Chondrocyte (in vitro differentiated cells): ENCODE measurements at regions not wholly inside any gene's neighbourhood (a gene's known extent, or its start where the extent isn't known, plus 50 kb on each side); places are given as distances from the start of the nearest gene placed in this dataset.
"Not testable (repeated sequence)": the region's sequence is repeated elsewhere in the genome, so short reads cannot be mapped to it uniquely, and the experiment has no call there.

Experiments
- DNase-seq: peaks from one replicate; pipeline ENCODE4 v3.0.0; 2021; ENCODE audit warnings: mixed read lengths, low spot score
- H3K27ac Mint-ChIP-seq: one replicate; pipeline ENCODE4 v1.8.0; 2021; ENCODE audit warnings: mild to moderate bottlenecking, moderate library complexity, mixed read lengths; ENCODE audit not compliant: unreplicated experiment
- H3K27me3 Mint-ChIP-seq: 2 replicates; pipeline ENCODE4 v1.8.0; 2021; ENCODE audit warnings: low read depth, mixed read lengths
- H3K36me3 Mint-ChIP-seq: 2 replicates; pipeline ENCODE4 v1.8.0; 2021; ENCODE audit warnings: low read depth, mixed read lengths
- H3K4me1 Mint-ChIP-seq: 2 replicates; pipeline ENCODE4 v1.8.0; 2021; ENCODE audit warnings: low read depth, mild to moderate bottlenecking, mixed read lengths
- H3K4me3 Mint-ChIP-seq: one replicate; pipeline ENCODE4 v1.8.0; 2021; ENCODE audit warnings: mild to moderate bottlenecking, moderate library complexity, mixed read lengths; ENCODE audit not compliant: unreplicated experiment
- H3K9me3 Mint-ChIP-seq: 2 replicates; pipeline ENCODE4 v1.8.0; 2021; ENCODE audit warnings: low read depth, mixed read lengths
- TF ChIP-seq, protein P1 (sequence below): fragments of 200-600 bp; sonication (generic); IDR thresholded peaks from 2 replicates; pipeline ENCODE4 v1.5.0; 2021; ENCODE audit warnings: antibody characterized with exemption, mild to moderate bottlenecking, moderate library complexity

DNA sequence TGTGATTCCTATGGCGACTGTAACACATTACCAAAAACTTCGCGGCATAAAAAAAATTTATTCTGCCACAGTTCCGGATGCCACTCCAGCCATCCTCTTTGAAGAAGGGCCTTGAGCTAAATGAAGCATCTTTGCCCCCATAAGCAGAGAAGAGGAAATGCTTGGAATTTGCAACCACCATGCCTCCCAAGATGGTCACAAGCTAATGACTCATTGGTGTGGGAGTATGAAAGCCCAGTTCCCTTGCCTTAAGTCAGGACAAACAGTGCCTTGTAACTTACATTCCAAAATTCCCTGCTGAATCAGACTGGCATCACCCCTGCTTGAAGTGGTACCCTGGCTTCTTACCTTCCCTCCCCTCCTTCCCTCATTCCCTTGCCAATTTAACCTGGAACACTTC is 1077.4 kb downstream of the EPHA3 start:
- DNase-seq: no peak
- no peaks in the 10 kb centered on the region for H3K36me3 Mint-ChIP-seq
- peaks cover 4% of the 10 kb centered on the region for H3K9me3 Mint-ChIP-seq
- peaks cover 9% of the 10 kb centered on the region for H3K27me3 Mint-ChIP-seq
- peak overlapping the region; percentile 41 for H3K27ac Mint-ChIP-seq
- H3K4me1 Mint-ChIP-seq: peaks cover 9% of the 10 kb centered on the region
- TF ChIP-seq, protein P1, sequence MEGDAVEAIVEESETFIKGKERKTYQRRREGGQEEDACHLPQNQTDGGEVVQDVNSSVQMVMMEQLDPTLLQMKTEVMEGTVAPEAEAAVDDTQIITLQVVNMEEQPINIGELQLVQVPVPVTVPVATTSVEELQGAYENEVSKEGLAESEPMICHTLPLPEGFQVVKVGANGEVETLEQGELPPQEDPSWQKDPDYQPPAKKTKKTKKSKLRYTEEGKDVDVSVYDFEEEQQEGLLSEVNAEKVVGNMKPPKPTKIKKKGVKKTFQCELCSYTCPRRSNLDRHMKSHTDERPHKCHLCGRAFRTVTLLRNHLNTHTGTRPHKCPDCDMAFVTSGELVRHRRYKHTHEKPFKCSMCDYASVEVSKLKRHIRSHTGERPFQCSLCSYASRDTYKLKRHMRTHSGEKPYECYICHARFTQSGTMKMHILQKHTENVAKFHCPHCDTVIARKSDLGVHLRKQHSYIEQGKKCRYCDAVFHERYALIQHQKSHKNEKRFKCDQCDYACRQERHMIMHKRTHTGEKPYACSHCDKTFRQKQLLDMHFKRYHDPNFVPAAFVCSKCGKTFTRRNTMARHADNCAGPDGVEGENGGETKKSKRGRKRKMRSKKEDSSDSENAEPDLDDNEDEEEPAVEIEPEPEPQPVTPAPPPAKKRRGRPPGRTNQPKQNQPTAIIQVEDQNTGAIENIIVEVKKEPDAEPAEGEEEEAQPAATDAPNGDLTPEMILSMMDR: no peak
- no peak overlapping the region for H3K4me3 Mint-ChIP-seq

DNA sequence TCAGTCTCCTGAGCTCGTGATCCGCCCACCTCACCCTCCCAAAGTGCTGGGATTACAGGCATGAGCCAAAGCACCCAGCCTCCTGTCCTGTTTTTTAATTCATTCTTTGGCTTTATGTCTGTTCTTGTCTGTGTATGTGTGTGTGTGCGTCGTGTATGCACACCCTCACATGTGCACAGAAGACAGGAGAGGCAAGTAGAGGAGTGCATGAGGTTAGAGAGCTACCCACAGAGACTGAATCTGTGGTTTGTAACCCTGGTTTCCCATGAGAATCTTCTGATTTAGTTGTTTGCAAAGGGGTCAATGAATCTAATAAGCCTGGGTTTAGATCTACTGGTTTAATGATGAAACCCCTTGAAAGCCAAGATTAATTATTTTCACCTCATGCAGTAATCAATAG is 1090.0 kb downstream of the EPHA3 start:
- H3K27me3 Mint-ChIP-seq, H3K27ac Mint-ChIP-seq, H3K4me1 Mint-ChIP-seq, H3K4me3 Mint-ChIP-seq, DNase-seq, H3K9me3 Mint-ChIP-seq, H3K36me3 Mint-ChIP-seq: not testable (repeated sequence)

DNA sequence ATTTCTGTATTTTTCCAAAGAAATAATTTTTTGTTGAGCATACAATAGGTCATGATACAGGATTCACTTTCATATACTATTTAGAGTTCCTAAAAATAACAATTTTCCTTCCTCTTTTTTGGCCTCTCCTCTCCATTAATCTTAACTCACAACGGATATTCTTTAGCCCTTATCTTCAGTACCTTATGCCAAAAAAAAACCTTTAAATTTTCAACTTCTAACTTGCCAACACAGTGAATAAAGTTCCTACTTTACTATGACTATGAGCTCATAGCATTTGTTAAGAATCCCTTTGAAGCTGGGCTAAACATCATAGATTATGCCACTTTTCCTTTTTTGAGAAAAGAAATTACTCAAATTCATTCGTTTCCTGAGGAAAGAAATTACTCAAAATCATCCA is 1095.5 kb downstream of the EPHA3 start:
- not testable (repeated sequence) for H3K27me3 Mint-ChIP-seq, H3K4me1 Mint-ChIP-seq, H3K4me3 Mint-ChIP-seq, H3K27ac Mint-ChIP-seq, H3K36me3 Mint-ChIP-seq, DNase-seq
- peaks cover 11% of the 10 kb centered on the region for H3K9me3 Mint-ChIP-seq

DNA sequence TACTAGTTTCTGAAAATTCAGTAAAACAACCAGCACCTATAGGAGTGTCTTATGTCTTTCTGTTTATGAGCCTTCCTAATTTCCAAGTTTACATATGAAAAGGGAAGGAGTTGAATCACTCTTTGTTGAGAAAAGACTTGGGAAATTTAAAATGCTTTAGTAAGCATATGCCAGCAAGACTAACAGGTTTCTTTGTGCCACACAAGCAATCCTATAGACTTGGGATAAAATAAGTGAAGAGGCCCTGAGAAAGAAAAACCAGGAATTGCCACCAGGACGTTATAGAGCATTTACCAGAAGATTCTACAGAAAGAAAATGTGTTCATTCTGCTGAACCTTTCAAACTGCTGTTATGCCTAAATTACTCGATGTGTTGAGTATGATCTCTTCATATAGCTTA is 1099.1 kb downstream of the EPHA3 start:
- DNase-seq, H3K27me3 Mint-ChIP-seq, H3K4me1 Mint-ChIP-seq, H3K36me3 Mint-ChIP-seq, H3K27ac Mint-ChIP-seq, H3K4me3 Mint-ChIP-seq: not testable (repeated sequence)
- peaks cover 22% of the 10 kb centered on the region for H3K9me3 Mint-ChIP-seq

DNA sequence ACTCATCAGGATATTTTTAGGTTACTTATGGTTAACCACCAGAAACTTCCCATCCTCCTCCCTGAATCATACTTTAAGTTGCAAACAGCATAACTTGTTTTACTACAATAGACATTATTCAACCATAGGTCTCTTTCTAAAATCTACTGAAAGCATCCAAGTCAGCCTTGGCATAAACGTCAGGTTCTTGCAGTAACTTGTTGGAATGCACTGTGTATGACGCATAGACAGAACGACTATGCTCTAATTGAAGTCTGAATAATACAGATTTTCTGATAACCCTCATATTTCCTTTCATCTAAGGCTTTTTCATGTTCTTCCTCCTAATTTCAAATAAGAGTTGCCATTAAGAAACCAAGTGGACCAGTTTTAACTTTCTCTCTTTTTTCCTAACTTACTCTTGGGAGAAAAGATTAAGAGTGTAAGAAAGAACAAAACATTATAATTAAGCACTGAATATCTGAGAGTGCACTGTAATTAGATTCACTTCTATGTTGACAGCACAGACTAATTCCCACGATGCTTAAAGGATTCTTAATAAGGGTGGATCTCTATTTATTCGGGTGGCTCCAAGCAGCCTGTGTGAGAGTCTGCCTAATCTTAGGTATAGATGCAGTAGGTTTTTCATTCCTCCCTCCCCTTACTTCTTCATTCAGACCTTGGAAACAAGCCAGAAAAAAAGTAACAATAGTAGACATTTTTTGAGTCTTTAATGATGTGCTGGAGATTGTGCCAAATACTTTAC is 1100.1 kb downstream of the EPHA3 start:
- not testable (repeated sequence) for DNase-seq, H3K36me3 Mint-ChIP-seq, H3K4me1 Mint-ChIP-seq, H3K27ac Mint-ChIP-seq, H3K27me3 Mint-ChIP-seq, H3K4me3 Mint-ChIP-seq
- H3K9me3 Mint-ChIP-seq: peaks cover 28% of the 10 kb centered on the region

DNA sequence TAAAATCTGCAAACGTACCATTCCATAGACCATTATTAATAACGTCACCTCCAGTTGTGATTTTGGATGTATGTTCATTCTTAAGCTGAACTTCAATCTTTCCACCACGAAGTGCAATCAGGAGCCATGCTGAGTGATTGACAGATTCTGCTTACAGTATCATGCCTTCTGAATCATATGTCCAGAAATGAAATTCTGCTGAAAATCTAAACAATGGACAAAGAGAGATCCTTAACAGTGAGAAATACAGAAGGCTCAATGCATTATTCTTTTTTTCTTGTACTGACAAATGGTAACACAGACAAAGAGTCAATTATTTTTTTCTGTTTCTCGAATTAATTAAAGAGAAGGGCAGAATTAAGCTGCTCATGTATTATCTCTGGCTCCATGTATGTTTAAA is 1114.5 kb downstream of the EPHA3 start:
- no peaks in the 10 kb centered on the region for H3K36me3 Mint-ChIP-seq
- no peaks in the 10 kb centered on the region for H3K27me3 Mint-ChIP-seq
- H3K9me3 Mint-ChIP-seq: peaks cover 23% of the 10 kb centered on the region
- no peak for DNase-seq
- H3K27ac Mint-ChIP-seq: no peak overlapping the region
- no peaks in the 10 kb centered on the region for H3K4me1 Mint-ChIP-seq
- H3K4me3 Mint-ChIP-seq: no peak overlapping the region
- TF ChIP-seq, protein P1: no peak

DNA sequence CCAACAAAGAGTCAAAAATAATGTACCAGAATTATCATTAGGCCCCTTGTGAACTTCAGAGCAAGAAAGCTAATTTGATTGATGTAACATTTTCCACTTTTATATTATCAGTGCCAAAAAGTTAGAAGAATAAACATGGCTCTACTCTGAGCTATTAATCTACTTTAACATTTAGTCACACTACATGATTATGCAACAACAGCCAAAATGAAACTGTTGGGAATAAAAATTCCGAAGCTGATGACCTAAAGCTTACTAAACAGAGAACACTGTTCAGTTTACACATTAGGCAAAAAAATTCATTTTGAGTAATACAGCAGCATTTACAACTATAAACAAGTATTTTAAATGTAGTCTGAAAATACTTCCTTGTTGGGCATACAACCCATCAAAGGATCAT is 1134.1 kb downstream of the EPHA3 start:
- Mint-ChIP-seq H3K27ac (no peak overlapping the region), H3K9me3 (peaks cover 31% of the 10 kb centered on the region)
- TF ChIP-seq, protein P1: no peak

More for the DNA sequence above, 1134.1 kb downstream of the EPHA3 start:
- Mint-ChIP-seq H3K36me3 (no peaks in the 10 kb centered on the region), H3K4me3 (no peak overlapping the region), H3K4me1 (no peaks in the 10 kb centered on the region), H3K27me3 (no peaks in the 10 kb centered on the region)
- no peak for DNase-seq
